ENCODE measurements at regions not wholly inside any gene's neighbourhood (a gene's known extent, or its start where the extent isn't known, plus 50 kb on each side); places are given as distances from the start of the nearest gene placed in this dataset.
"Not testable (repeated sequence)": the region's sequence is repeated elsewhere in the genome, so short reads cannot be mapped to it uniquely, and the experiment has no call there.

DNA sequence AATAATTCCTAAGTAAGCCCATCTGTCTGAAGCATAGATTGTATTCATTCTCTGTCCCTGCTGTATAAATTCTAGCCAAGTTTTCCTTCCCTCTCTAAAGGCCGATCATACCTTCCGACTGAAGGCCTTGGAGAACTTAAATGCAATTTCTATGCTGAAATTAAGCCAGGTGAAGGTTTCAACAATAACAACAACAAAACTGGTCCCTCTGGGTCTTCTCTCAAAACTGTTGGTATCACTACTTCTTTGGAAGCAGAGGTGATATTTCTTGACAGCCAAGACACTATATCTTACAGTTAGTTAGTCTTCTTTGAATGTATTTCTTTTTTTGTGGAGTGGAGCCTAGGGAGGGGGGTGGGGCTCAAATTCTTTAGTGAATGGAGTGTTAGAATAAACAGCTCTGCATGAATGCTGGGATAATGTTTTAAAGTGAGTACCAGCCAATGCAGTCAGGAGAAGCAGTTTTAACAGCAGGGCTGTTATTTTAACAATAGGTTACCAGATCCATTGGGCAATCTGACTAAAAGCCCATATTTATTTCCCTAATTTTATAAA, 508.9 kb downstream of the EBF1 start:
- no peak overlapping the region for H3K4me3 Mint-ChIP-seq
- DNase-seq, result no peak
- H3K27ac Mint-ChIP-seq, result no peak overlapping the region
- H3K4me1 Mint-ChIP-seq (ENCODE audit: low read depth), result no peaks in the 10 kb centered on the region
- H3K27me3 Mint-ChIP-seq, result no peaks in the 10 kb centered on the region
- no peaks in the 10 kb centered on the region for H3K36me3 Mint-ChIP-seq (ENCODE audit: low read depth)
- peaks cover 5% of the 10 kb centered on the region for H3K9me3 Mint-ChIP-seq

DNA sequence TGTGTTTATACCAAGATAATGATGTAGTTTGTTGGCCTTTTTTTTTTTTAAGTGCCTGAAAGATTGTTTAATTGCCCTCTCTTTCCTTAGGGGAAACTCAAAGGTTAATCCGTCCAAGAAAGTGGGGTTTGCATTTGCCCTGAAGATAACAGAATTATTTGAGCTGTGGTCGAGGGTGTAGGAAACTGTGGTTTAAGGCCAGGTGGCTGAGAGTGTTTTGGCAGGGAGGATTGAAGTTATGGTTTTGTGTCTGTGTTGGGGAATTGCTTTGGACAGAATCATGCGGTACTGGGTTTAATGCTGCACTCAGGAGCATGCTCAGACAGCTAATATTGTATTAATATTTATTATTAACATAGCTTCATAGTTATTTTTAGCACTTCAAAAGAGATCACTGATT, 509.8 kb downstream of the EBF1 start:
- no peak for DNase-seq
- H3K4me1 Mint-ChIP-seq (ENCODE audit: low read depth), result no peaks in the 10 kb centered on the region
- H3K4me3 Mint-ChIP-seq, result no peak overlapping the region
- no peaks in the 10 kb centered on the region for H3K36me3 Mint-ChIP-seq (ENCODE audit: low read depth)
- no peak overlapping the region for H3K27ac Mint-ChIP-seq
- H3K9me3 Mint-ChIP-seq, result peaks cover 13% of the 10 kb centered on the region
- H3K27me3 Mint-ChIP-seq, result no peaks in the 10 kb centered on the region

DNA sequence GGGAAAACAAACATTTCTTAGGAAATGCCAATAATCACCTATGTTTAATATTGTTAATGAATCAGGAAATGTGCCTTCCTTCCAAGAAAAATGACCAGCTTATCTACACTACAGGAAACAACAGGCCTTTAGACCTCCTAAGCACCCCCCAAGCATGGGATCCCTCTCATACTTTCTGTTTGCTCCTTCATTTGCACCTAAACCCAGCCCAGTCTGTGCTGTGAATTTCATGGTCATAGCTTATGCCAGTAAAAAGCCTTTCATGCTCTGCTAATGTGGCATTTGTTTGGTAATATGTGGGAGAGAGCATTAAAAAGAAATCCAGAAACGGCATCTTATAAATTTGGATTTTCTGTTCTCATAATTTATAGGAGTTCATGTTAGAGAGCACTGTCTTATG, 511.1 kb downstream of the EBF1 start:
- Mint-ChIP-seq H3K36me3 (ENCODE audit: low read depth) (no peaks in the 10 kb centered on the region), H3K27ac (no peak overlapping the region), H3K27me3 (no peaks in the 10 kb centered on the region), H3K4me3 (no peak overlapping the region), H3K4me1 (ENCODE audit: low read depth) (no peaks in the 10 kb centered on the region), H3K9me3 (peaks cover 18% of the 10 kb centered on the region)
- no peak for DNase-seq

DNA sequence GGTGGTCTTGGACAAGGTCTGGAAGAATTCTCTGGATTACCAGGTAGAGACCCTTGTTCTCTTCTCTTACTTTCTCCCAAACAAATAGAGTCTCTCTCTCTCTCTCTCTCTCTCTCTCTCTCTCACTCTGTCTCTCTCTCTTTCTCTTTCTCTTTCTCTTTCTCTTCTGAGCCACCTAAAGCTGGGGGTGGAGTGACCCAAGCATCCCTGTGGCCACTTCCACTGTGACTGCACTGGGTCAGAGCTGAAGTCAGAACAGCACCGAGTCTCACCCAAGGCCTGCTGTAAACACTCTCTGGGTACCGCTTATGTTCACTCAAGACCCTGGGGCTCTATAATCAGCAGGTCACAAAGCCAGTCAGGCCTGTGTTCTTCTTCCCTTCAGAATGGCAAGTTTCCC, 513.7 kb downstream of the EBF1 start:
- no peaks in the 10 kb centered on the region for H3K27me3 Mint-ChIP-seq
- H3K36me3 Mint-ChIP-seq (ENCODE audit: low read depth), result no peaks in the 10 kb centered on the region
- peaks cover 24% of the 10 kb centered on the region for H3K9me3 Mint-ChIP-seq
- no peak for DNase-seq
- H3K27ac Mint-ChIP-seq, result no peak overlapping the region
- no peaks in the 10 kb centered on the region for H3K4me1 Mint-ChIP-seq (ENCODE audit: low read depth)
- H3K4me3 Mint-ChIP-seq, result no peak overlapping the region

DNA sequence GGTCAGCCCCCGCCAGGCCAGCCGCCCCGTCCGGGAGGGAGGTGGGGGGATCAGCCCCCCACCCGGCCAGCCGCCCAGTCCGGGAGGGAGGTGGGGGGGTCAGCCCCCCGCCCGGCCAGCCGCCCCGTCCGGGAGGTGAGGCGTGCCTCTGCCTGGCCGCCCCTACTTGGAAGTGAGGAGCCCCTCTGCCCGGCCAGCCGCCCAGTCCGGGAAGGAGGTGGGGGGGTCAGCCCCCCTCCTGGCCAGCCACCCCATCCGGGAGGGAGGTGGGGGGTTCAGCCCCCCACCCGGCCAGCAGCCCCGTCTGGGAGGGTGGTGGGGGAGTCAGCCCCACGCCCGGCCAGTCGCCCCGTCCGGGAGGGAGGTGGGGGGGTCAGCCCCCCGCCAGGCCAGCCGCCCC, 517.0 kb downstream of the EBF1 start:
- not testable (repeated sequence) for H3K27ac Mint-ChIP-seq; H3K27me3 Mint-ChIP-seq; H3K36me3 Mint-ChIP-seq (ENCODE audit: low read depth); H3K4me1 Mint-ChIP-seq (ENCODE audit: low read depth); H3K4me3 Mint-ChIP-seq; DNase-seq
- peaks cover 42% of the 10 kb centered on the region for H3K9me3 Mint-ChIP-seq

DNA sequence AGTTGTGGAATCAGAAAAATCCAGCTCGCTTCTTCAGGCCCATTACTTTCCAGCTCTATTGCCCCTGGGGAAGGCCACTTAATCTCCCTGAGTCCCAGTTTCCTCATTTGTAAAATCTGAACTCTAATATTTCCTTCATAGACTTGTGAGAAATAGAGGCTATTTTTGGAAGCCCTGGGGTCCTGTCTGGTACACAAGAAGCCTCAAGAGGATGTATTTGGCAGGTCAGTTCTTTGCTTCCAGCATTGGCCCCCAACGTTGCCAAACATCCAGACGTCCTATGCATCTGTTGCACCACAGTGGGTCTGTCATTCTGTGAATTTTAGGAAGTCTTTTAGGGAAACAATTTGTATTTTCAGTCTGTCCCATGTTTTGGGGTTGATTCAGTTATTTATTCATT, 525.9 kb downstream of the EBF1 start:
- no peak for DNase-seq
- Mint-ChIP-seq H3K4me1 (ENCODE audit: low read depth) (no peaks in the 10 kb centered on the region), H3K36me3 (ENCODE audit: low read depth) (no peaks in the 10 kb centered on the region), H3K9me3 (peaks cover 8% of the 10 kb centered on the region), H3K27ac (no peak overlapping the region), H3K4me3 (no peak overlapping the region), H3K27me3 (no peaks in the 10 kb centered on the region)

DNA sequence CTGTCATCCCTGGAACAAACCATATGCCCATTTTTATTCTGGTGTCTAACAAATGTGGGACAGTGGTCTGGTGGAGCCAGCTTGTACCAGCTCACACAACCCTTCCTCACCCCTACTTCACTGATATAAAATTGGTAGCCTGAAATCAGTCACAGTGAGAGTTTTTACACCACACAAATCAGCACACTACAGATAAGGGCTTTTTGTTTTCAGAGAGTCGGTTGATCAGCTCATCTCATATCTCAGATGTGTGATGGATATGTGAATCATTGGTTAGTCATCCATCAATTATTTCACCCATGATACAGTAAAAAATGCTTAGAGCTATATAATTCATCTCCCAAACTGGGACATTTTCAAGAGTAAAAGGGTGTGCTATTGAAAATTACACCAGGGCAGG, 529.2 kb downstream of the EBF1 start:
- H3K36me3 Mint-ChIP-seq (ENCODE audit: low read depth), result no peaks in the 10 kb centered on the region
- no peaks in the 10 kb centered on the region for H3K27me3 Mint-ChIP-seq
- H3K27ac Mint-ChIP-seq, result no peak overlapping the region
- no peaks in the 10 kb centered on the region for H3K4me1 Mint-ChIP-seq (ENCODE audit: low read depth)
- no peaks in the 10 kb centered on the region for H3K9me3 Mint-ChIP-seq
- H3K4me3 Mint-ChIP-seq, result no peak overlapping the region
- no peak for DNase-seq

DNA sequence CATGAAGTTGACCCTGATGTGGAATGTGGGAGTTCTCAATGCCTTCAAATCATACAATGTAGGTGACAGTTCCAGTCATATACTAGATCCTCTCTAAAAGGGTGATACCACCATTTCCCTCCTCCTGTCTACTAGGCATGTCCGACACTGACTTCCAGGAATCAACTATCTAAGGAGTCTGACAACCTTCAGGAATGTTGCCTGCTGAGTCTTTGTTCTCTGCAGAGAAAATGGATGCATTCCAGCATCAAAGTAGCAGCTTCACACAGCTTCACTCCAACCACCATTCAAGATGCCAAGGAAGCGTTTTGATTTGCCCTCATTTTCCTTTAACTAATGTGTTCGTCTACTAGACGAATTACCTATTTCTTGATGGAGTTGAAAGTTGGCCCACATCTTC, 530.2 kb downstream of the EBF1 start:
- H3K36me3 Mint-ChIP-seq (ENCODE audit: low read depth), result no peaks in the 10 kb centered on the region
- no peaks in the 10 kb centered on the region for H3K27me3 Mint-ChIP-seq

DNA sequence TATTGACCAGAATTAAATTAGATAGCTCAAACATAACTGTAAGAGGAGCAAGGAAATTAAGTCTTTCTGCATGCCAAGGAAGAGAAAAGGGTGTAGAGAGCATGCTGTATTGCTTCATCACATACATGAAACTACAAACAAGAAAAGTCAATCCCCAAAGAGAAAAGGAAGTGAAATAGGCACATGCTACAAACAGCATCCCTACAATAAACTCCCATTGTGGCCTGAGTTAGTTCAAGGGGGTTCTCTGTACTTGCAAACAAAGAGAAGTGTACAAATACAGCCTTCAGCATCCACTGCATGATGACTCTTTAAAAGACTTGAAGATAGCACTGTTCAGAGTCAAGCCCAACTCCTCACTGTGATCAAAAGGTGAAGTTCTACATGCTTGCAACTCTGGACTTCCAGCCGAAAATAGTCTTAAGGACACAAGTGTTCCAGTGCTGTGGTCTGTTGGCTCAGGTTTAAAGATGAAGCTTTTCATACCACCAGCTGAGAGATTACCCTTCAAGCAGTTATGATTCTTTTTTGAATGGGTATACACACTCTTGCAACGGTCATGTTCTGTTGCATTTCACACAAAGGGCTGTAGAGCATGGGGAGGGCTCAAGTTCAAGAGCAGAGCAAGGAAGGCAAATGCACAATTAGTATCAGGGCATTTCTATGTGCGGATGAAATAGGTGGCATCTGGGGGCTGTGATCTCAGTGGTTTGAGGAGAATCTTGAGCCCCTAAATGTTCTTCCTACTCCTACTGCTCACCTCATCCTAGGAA, 534.5 kb downstream of the EBF1 start:
- Mint-ChIP-seq H3K9me3 (no peaks in the 10 kb centered on the region), H3K27me3 (no peaks in the 10 kb centered on the region), H3K4me1 (ENCODE audit: low read depth) (no peaks in the 10 kb centered on the region), H3K27ac (no peak overlapping the region), H3K4me3 (no peak overlapping the region), H3K36me3 (ENCODE audit: low read depth) (no peaks in the 10 kb centered on the region)
- DNase-seq, result no peak

More for the DNA sequence above, 530.2 kb downstream of the EBF1 start:
- no peak overlapping the region for H3K4me3 Mint-ChIP-seq
- no peak for DNase-seq
- no peaks in the 10 kb centered on the region for H3K9me3 Mint-ChIP-seq
- no peaks in the 10 kb centered on the region for H3K4me1 Mint-ChIP-seq (ENCODE audit: low read depth)
- no peak overlapping the region for H3K27ac Mint-ChIP-seq

DNA sequence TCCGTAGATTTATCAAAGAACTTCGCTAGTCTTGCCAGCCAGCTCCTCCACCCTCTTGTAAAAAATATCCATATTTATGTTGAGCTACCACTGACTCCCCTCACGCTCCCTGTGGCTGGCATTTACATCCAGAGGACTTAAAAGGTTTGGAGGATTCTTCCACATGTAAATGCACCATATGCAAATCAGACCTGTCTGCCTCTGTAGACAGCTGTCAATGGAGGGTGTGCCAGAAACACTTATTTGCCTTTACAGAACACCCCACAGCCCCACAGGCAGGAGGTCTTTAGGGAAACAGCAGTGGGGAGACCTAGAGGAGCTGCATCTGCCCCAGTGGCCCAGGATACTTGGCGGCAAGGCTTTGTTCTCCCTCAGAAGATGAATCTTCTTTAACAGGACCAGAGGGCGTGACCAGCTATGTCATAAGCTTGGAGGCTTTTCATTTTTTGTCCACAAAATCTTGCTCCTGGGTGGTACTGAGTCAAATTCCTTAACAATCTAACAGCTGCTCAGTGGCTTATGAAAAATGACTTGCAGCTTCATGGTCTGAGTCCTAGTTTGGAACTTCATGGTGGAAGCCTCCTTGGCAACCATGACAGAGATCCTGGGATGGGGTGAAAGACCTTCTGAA, 535.8 kb downstream of the EBF1 start:
- Mint-ChIP-seq H3K4me1 (ENCODE audit: low read depth) (no peaks in the 10 kb centered on the region), H3K27ac (no peak overlapping the region), H3K9me3 (no peaks in the 10 kb centered on the region), H3K4me3 (no peak overlapping the region), H3K36me3 (ENCODE audit: low read depth) (no peaks in the 10 kb centered on the region), H3K27me3 (no peaks in the 10 kb centered on the region)
- DNase-seq, result no peak

DNA sequence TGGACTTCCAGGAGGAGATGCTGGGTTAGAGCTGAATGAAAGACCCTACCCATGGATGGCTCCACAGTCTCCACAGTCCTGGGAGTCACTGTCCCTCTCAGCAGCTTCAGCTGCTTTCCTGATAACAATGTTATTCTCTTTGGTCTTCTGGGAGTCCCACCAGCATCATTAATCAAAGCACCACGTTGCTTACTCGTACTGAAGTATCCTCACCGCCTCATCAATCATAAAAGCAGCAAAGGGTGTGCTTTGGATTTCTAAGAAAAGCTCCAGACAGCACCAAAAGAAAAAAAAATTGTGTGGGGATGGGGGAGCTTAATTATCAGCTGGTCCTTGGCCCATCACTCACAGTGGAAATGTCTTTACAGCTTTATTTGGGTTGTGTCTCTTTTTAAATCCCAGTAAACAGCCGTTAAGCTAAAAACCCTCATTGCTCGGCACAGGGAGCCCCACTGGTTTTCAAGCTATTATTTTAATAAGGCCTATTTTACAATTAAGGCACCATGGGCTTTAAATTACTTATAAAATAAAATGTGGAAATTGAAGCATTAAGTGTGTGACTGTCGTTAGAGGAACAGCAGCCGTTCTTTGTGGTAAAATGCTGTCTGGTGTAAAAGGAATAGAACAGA, 538.0 kb downstream of the EBF1 start:
- H3K4me1 Mint-ChIP-seq (ENCODE audit: low read depth), result no peaks in the 10 kb centered on the region
- DNase-seq, result no peak
- H3K9me3 Mint-ChIP-seq, result no peaks in the 10 kb centered on the region
- H3K4me3 Mint-ChIP-seq, result no peak overlapping the region
- H3K27ac Mint-ChIP-seq, result no peak overlapping the region
- H3K27me3 Mint-ChIP-seq, result no peaks in the 10 kb centered on the region
- no peaks in the 10 kb centered on the region for H3K36me3 Mint-ChIP-seq (ENCODE audit: low read depth)

DNA sequence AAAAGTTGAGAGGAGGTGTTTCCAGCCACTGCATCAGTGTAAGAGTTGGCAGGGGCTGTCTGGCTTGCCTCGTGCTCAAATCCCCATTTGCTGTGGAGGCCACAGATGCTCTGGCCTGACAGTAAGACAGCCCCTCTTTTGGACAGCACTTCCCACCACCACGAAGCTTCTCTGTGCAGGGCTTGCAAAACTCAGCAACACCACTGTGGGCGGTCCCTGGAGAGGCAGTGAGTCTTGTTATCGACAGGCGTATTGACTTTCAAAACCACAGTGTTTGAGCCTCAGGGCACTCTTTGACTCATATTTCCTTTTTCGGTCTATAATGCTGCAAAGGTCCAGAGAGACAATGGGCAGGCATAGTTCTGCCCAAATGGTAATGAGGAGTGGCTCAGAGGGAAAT, 539.5 kb downstream of the EBF1 start:
- DNase-seq, result no peak
- H3K27ac Mint-ChIP-seq, result no peak overlapping the region

DNA sequence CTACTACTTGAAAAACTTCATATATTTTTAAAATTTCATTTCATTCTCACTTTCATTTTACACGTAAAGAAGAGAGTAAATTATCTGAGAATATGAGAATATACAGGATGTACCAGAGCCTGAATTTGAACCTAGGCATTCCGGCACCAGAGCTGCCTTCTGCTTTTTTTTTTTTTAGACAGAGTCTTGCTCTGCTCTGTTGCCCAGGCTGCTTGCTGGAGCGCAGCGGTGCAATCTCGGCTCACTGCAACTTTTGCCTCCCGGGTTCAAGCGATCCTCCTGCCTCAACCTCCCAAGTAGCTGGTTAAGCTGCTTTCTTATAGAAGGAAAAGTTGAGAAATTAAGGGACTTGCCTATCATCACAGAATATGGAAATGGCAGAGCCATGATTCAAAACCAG, 540.1 kb downstream of the EBF1 start:
- no peak overlapping the region for H3K4me3 Mint-ChIP-seq
- no peak for DNase-seq
- H3K27me3 Mint-ChIP-seq, result no peaks in the 10 kb centered on the region
- no peaks in the 10 kb centered on the region for H3K36me3 Mint-ChIP-seq (ENCODE audit: low read depth)
- H3K4me1 Mint-ChIP-seq (ENCODE audit: low read depth), result no peaks in the 10 kb centered on the region
- H3K27ac Mint-ChIP-seq, result no peak overlapping the region
- peaks cover 2% of the 10 kb centered on the region for H3K9me3 Mint-ChIP-seq

More for the DNA sequence above, 539.5 kb downstream of the EBF1 start:
- H3K4me3 Mint-ChIP-seq, result no peak overlapping the region
- H3K27me3 Mint-ChIP-seq, result no peaks in the 10 kb centered on the region
- H3K4me1 Mint-ChIP-seq (ENCODE audit: low read depth), result no peaks in the 10 kb centered on the region
- peaks cover 2% of the 10 kb centered on the region for H3K9me3 Mint-ChIP-seq
- H3K36me3 Mint-ChIP-seq (ENCODE audit: low read depth), result no peaks in the 10 kb centered on the region

DNA sequence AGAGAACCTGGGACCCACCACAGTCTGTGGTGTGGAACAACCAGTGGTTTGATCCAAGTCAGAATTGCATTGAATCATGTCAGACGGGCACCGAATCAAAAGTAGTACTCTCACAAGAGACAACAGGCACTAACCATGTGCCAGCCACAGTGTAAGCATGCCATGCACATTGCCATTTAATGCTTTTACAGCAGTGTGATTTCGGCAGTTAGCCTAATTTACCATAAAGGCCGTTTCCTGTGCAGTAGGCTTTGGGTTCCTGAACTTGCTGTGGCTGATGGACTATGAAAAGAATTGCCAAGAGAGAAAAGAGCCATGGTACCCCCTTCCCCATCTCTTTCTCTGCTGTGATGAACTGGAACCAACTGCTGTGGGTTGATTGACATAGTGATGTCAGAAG, 540.6 kb downstream of the EBF1 start:
- Mint-ChIP-seq H3K9me3 (peaks cover 2% of the 10 kb centered on the region), H3K36me3 (ENCODE audit: low read depth) (no peaks in the 10 kb centered on the region), H3K4me3 (no peak overlapping the region), H3K27ac (no peak overlapping the region), H3K4me1 (ENCODE audit: low read depth) (no peaks in the 10 kb centered on the region), H3K27me3 (no peaks in the 10 kb centered on the region)
- DNase-seq, result no peak

DNA sequence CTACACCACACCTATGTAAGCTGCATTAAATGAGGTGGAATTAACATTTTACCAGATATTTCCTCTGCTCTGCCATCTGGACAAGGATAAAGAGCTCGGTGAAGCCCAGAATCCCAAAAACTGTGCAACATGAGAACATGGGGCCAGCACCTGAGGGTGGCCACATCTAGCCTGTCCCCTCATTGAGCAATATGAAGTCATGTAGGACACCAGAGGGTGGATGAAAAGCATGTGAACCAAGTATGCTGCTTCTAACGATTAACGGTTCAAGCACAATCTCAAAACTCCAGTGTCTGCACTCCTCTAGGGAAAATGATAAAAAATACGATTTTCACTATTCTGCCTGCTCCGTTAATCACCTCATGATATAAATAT, 545.8 kb downstream of the EBF1 start:
- Mint-ChIP-seq H3K4me1 (ENCODE audit: low read depth) (no peaks in the 10 kb centered on the region), H3K4me3 (no peak overlapping the region), H3K36me3 (ENCODE audit: low read depth) (no peaks in the 10 kb centered on the region), H3K27ac (no peak overlapping the region), H3K9me3 (peaks cover 2% of the 10 kb centered on the region), H3K27me3 (no peaks in the 10 kb centered on the region)
- DNase-seq, result no peak
